Astrocyte of the cerebellum (primary cell): ENCODE measurements at regions not wholly inside any gene's neighbourhood (a gene's known extent, or its start where the extent isn't known, plus 50 kb on each side); places are given as distances from the start of the nearest gene placed in this dataset.

Experiments used
- DNase-seq: peaks from one replicate; pipeline ENCODE4 v3.0.0-alpha.2; 2011; ENCODE audit warnings: low read depth
- H3K4me3 ChIP-seq: 2 replicates; pipeline ENCODE4 v1.5.1; 2011; ENCODE audit warnings: mild to moderate bottlenecking, low read depth, low read length, moderate library complexity
- CTCF ChIP-seq: IDR thresholded peaks from 2 replicates; pipeline ENCODE4 v1.5.1; 2012; ENCODE audit warnings: low read length, low read depth, moderate library complexity, mild to moderate bottlenecking; ENCODE audit errors: missing control alignments
- in situ Hi-C: cut with HindIII; loops from 2 replicates; pipeline ENCODE4 v1.10.0; 2017; ENCODE audit warnings: low sequenced_read_pairs

- H3K4me3 ChIP-seq = no peak overlapping the region
- in situ Hi-C loops = no loop called here
Observed at GRCh38 chr10:4545062-4545461, 280.9 kb upstream of the AKR1E2 start.

DNA sequence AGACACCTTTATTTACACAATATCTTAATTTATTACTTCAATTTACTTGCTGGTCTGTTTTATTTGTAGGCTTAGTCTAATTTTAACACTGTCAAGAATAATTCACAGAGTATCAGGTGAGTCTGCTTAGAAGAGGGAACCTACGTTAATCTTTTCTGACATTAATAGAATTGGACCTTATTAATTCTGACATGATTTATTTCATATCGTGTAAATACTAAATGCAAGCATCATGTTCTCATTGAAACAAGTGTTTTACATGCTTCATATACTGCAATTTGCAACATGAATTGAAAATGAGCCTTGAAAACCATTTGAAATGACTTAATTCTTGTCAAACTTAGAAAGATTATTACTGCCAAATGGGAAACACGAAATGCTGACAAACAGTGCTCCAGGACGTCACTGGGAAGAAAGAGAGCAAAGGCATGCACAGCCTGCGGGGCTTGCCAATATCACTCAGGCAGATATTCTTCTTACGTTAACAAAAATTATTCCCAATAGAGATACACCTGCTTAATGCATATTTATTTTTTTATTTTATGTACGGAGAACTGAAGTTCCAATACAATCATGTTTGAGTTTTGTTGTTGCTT lies 282.0 kb upstream of the AKR1E2 start:
- no peak for DNase-seq
- in situ Hi-C loops = no loop called here
- no peak for TF ChIP-seq CTCF
- H3K4me3 ChIP-seq = no peak overlapping the region

More at GRCh38 chr10:4545062-4545461, 280.9 kb upstream of the AKR1E2 start:
- DNase-seq = no peak
- no peak for TF ChIP-seq CTCF

GRCh38 chr10:4541292-4541691 lies 284.7 kb upstream of the AKR1E2 start:
- H3K4me3 ChIP-seq = no peak overlapping the region
- TF ChIP-seq CTCF = peak; percentile 19
- in situ Hi-C loops = no loop called here
- DNase-seq = peak; percentile 37

GRCh38 chr10:4538016-4538415 lies 288.0 kb upstream of the AKR1E2 start:
- in situ Hi-C loops = no loop called here
- no peak for DNase-seq
- no peak overlapping the region for H3K4me3 ChIP-seq
- TF ChIP-seq CTCF = no peak

GRCh38 chr10:4535521-4535920 lies 290.5 kb upstream of the AKR1E2 start:
- DNase-seq = no peak
- H3K4me3 ChIP-seq = no peak overlapping the region
- TF ChIP-seq CTCF = no peak
- in situ Hi-C loops = no loop called here

GRCh38 chr10:4533621-4534020 lies 292.4 kb upstream of the AKR1E2 start:
- in situ Hi-C loops = loop anchor here (5.0 kb wide), 1 partner anchor 49 kb away; no protein-coding TSS in a partner anchor
- no peak for TF ChIP-seq CTCF
- H3K4me3 ChIP-seq = no peak overlapping the region
- DNase-seq = no peak
